B cell (primary cell): ENCODE measurements at regions not wholly inside any gene's neighbourhood (a gene's known extent, or its start where the extent isn't known, plus 50 kb on each side); places are given as distances from the start of the nearest gene placed in this dataset.

ENCODE experiments used
- ATAC-seq: fragments of 200-7000 bp; cut with Tn5 transposase; one replicate; pipeline ENCODE4 v1.10.0; 2021; ENCODE audit warnings: low read depth, mild to moderate bottlenecking, moderate number of reproducible peaks, moderate library complexity
- CTCF ChIA-PET: fragments of 350-600 bp; sonication (Branson Sonifier 250); formaldehyde crosslinking; loops from one replicate; lab custom pipeline; 2021; ENCODE audit warnings: antibody characterized with exemption, inconsistent platforms; lab: Charles Lee
- POLR2A ChIA-PET: fragments of 350-600 bp; sonication (Branson Sonifier 250); formaldehyde crosslinking; loops from one replicate; lab custom pipeline; 2021; ENCODE audit warnings: antibody characterized with exemption; lab: Charles Lee
- DNase-seq: peaks from one replicate; pipeline ENCODE4 v3.0.0; 2013
- H2AFZ ChIP-seq: 2 replicates; pipeline ENCODE4 v1.6.1; 2012; ENCODE audit warnings: mild to moderate bottlenecking, low read depth, low read length; ENCODE audit not compliant: insufficient read depth, poor library complexity, severe bottlenecking
- H3K27ac ChIP-seq, 2 donors: 1 replicate in 1 of 2; 2 replicates in 1 of 2; pipeline ENCODE4 v1.5.1; 2012 to 2013; ENCODE audit warnings: low read length in 2 of 2, mild to moderate bottlenecking in 2 of 2, moderate library complexity in 1 of 2
- H3K27me3 ChIP-seq, 4 experiments: fragments of 200-600 bp in 1 of 4; sonication (generic) in 1 of 4; replicated peaks in 1 of 4; 1 replicate in 2 of 4; 2 replicates in 2 of 4; pipeline versions ENCODE4 v1.6.1 to v1.7.0; 2013 to 2016; ENCODE audit warnings: low read length in 3 of 4, mild to moderate bottlenecking in 2 of 4, mixed read lengths in 1 of 4, moderate library complexity in 1 of 4; ENCODE audit not compliant: insufficient read depth in 4 of 4, control insufficient read depth in 3 of 4; ENCODE audit errors: control extremely low read depth in 1 of 4
- H3K36me3 ChIP-seq, 2 experiments: replicated peaks in 1 of 2; 1 replicate in 1 of 2; 2 replicates in 1 of 2; pipeline versions ENCODE4 v1.6.1 to v1.7.1; 2013; ENCODE audit warnings: low read length in 1 of 2; ENCODE audit not compliant: insufficient read depth in 2 of 2, control insufficient read depth in 1 of 2; ENCODE audit errors: control extremely low read depth in 1 of 2, extremely low read depth in 1 of 2
- H3K4me1 ChIP-seq, 2 donors: fragments of 200-600 bp in 1 of 2; sonication (generic) in 1 of 2; 1 replicate in 1 of 2; 2 replicates in 1 of 2; pipeline versions ENCODE4 v1.5.1 to v1.6.1; 2013 to 2017; ENCODE audit warnings: low read length in 2 of 2; ENCODE audit not compliant: control insufficient read depth in 2 of 2, insufficient read depth in 2 of 2
- H3K4me2 ChIP-seq: replicated peaks from 2 replicates; pipeline ENCODE3; 2012; ENCODE audit warnings: mild to moderate bottlenecking, low read depth, low read length; ENCODE audit not compliant: poor library complexity, severe bottlenecking
- H3K4me3 ChIP-seq, 5 experiments: fragments of 200-600 bp in 1 of 5; sonication (generic) in 1 of 5; 1 replicate in 3 of 5; 2 replicates in 2 of 5; pipeline versions ENCODE4 v1.5.1 to v1.7.0; 2011 to 2016; ENCODE audit warnings: low read length in 4 of 5, mild to moderate bottlenecking in 4 of 5, low read depth in 2 of 5, control low read depth in 1 of 5, moderate library complexity in 1 of 5; ENCODE audit not compliant: insufficient read depth in 1 of 5; ENCODE audit errors: control extremely low read depth in 1 of 5, extremely low read depth in 1 of 5
- H3K79me2 ChIP-seq: fragments of 200-600 bp; sonication (generic); one replicate; pipeline ENCODE4 v1.6.0; 2016; ENCODE audit warnings: low read length; ENCODE audit not compliant: control insufficient read depth, insufficient read depth
- H3K9ac ChIP-seq: fragments of 200-600 bp; sonication (generic); 2 replicates; pipeline ENCODE4 v1.6.1; 2017; ENCODE audit warnings: mild to moderate bottlenecking, low read length, moderate library complexity
- H3K9me3 ChIP-seq, 3 donors: one replicate each; pipeline versions ENCODE4 v1.6.1 to v1.7.1; 2013; ENCODE audit warnings: low read length in 2 of 3; ENCODE audit not compliant: control insufficient read depth in 2 of 3, insufficient read depth in 1 of 3; ENCODE audit errors: control extremely low read depth in 1 of 3
- H4K20me1 ChIP-seq: 2 replicates; pipeline ENCODE4 v1.6.0; 2012; ENCODE audit warnings: mild to moderate bottlenecking, low read length; ENCODE audit not compliant: insufficient read depth, control insufficient read depth, poor library complexity, severe bottlenecking
- H3K27ac Mint-ChIP-seq: one replicate; pipeline ENCODE4 v1.8.0; 2021; ENCODE audit warnings: mixed read lengths
- H3K27me3 Mint-ChIP-seq: one replicate; pipeline ENCODE4 v1.8.0; 2021; ENCODE audit warnings: mixed read lengths
- H3K4me1 Mint-ChIP-seq: one replicate; pipeline ENCODE4 v1.8.0; 2021; ENCODE audit warnings: mixed read lengths
- H3K4me3 Mint-ChIP-seq: one replicate; pipeline ENCODE4 v1.8.0; 2021; ENCODE audit warnings: mixed read lengths
- H3K9me3 Mint-ChIP-seq: one replicate; pipeline ENCODE4 v1.8.0; 2022; ENCODE audit warnings: mixed read lengths; ENCODE audit not compliant: insufficient read depth
- CTCF ChIP-seq: fragments of 200-600 bp; IDR thresholded peaks from one replicate; pipeline ENCODE4 v1.8.0; 2022; ENCODE audit warnings: antibody characterized with exemption, mild to moderate bottlenecking
- EZH2 ChIP-seq: IDR thresholded peaks from 2 replicates; pipeline ENCODE4 v1.6.1; 2012; ENCODE audit warnings: borderline replicate concordance, low read depth, mild to moderate bottlenecking, moderate library complexity, low read length; ENCODE audit not compliant: insufficient read depth, poor library complexity, severe bottlenecking
- WGBS: methylation state at CpG from one replicate; pipeline ENCODE4 v1.1.5; 2013; ENCODE audit warnings: missing lambda C conversion rate; ENCODE audit not compliant: insufficient coverage; 5-methylcytosine and 5-hydroxymethylcytosine counted together
- intact Hi-C: fragments of 100-400 bp; cut with micrococcal nuclease; formaldehyde crosslinking; loops from one replicate; pipeline ENCODE4 v1.10.0; 2022

- Histone ChIP-seq H2AFZ (no peak overlapping the region), H3K9ac (no peak overlapping the region), H3K27ac (no peak overlapping the region), H3K4me1 (no peaks in the 10 kb centered on the region), H4K20me1 (no peaks in the 10 kb centered on the region), H3K36me3 (no peaks in the 10 kb centered on the region), H3K9me3 (no peaks in the 10 kb centered on the region), H3K27me3 (no peaks in the 10 kb centered on the region), H3K4me3 (no peak overlapping the region), H3K79me2 (no peaks in the 10 kb centered on the region), H3K4me2 (no peak overlapping the region)
- H3K4me1 Mint-ChIP-seq = no peaks in the 10 kb centered on the region
- DNase-seq (no peak), ATAC-seq (no peak)
- ChIA-PET POLR2A (no interaction called here), CTCF (no interaction called here)
- no peak overlapping the region for H3K27ac Mint-ChIP-seq
- H3K27me3 Mint-ChIP-seq = no peaks in the 10 kb centered on the region
- peaks cover 6% of the 10 kb centered on the region for H3K9me3 Mint-ChIP-seq
- H3K4me3 Mint-ChIP-seq = no peak overlapping the region
- intact Hi-C loops = no loop called here
- no peak for TF ChIP-seq CTCF
- TF ChIP-seq EZH2 = no peak
- WGBS = no CpG with 5 or more reads among the region's 1 CpG
Measured at GRCh38 chr18:33833842-33834241, 255.8 kb downstream of the ASXL3 start.

GRCh38 chr18:33831424-33831823 is 253.4 kb downstream of the ASXL3 start:
- H2AFZ ChIP-seq = no peak overlapping the region
- CTCF ChIA-PET = no interaction called here
- ATAC-seq = no peak
- POLR2A ChIA-PET = no interaction called here
- no peak overlapping the region for H3K4me2 ChIP-seq
- H3K79me2 ChIP-seq = no peaks in the 10 kb centered on the region
- Mint-ChIP-seq H3K4me3 (no peak overlapping the region), H3K4me1 (no peaks in the 10 kb centered on the region), H3K27me3 (no peaks in the 10 kb centered on the region), H3K27ac (no peak overlapping the region), H3K9me3 (peaks cover 6% of the 10 kb centered on the region)
- H3K36me3 ChIP-seq = no peaks in the 10 kb centered on the region
- no peak overlapping the region for H3K4me3 ChIP-seq
- H3K4me1 ChIP-seq = no peaks in the 10 kb centered on the region
- H4K20me1 ChIP-seq = no peaks in the 10 kb centered on the region
- intact Hi-C loops = no loop called here
- H3K27ac ChIP-seq = no peak overlapping the region
- H3K27me3 ChIP-seq = no peaks in the 10 kb centered on the region
- TF ChIP-seq EZH2 = no peak
- no peak for TF ChIP-seq CTCF
- no peak overlapping the region for H3K9ac ChIP-seq
- H3K9me3 ChIP-seq = no peaks in the 10 kb centered on the region
- DNase-seq = no peak
- whole genome bisulfite sequencing = no CpG with 5 or more reads among the region's 1 CpG
